ENCODE measurements at regions not wholly inside any gene's neighbourhood (a gene's known extent, or its start where the extent isn't known, plus 50 kb on each side); places are given as distances from the start of the nearest gene placed in this dataset.

DNA sequence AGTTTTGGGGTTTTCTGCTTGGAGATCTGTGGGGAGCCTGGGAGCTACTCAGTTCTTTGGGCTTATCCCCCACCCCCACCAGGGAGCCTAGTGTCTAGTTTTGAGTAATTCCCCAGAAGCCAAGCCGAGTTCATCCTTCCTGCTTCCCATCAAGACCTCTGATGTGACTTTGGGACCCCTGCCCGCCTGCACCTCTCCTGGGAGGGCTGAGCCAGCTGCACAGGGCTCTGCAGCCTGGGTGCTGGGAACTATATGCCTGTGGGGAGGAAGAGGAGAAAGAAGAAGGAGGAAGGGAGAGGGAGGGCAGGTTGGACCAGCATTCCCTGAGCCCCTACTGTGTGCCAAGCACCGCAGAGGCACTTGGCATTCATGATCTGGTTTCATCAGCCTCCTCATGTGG, 178.9 kb downstream of the TMEM132E start:
- H3K4me1 Mint-ChIP-seq, result peaks cover 16% of the 10 kb centered on the region
- no peaks in the 10 kb centered on the region for H3K36me3 Mint-ChIP-seq (ENCODE audit: low read depth)

More for the DNA sequence above, 178.9 kb downstream of the TMEM132E start:
- H3K27me3 Mint-ChIP-seq (ENCODE audit: insufficient read depth, low read depth, poor library complexity), result peaks cover 8% of the 10 kb centered on the region
- Histone ChIP-seq H3K4me1 (ENCODE audit: insufficient read depth) (no peaks in the 10 kb centered on the region; the same call in 1 of the 2 replicates), H3K4me2 (no peak overlapping the region), H3K9me2 (ENCODE audit: insufficient read depth) (no peaks in the 10 kb centered on the region), H4K20me1 (replicated peaks; ENCODE audit: insufficient read depth) (no peaks in the 10 kb centered on the region; the same call in 1 of the 2 replicates), H3K27me3 (ENCODE audit: insufficient read depth) (no peaks in the 10 kb centered on the region), H3K27ac (ENCODE audit: low read depth) (no peak overlapping the region), H3K36me3 (ENCODE audit: insufficient read depth) (no peaks in the 10 kb centered on the region), H3F3A (replicated peaks; ENCODE audit: low read depth) (no peaks in the 10 kb centered on the region), H3K4me3 (no peak overlapping the region), H3K79me2 (replicated peaks; ENCODE audit: insufficient read depth) (no peaks in the 10 kb centered on the region), H2AFZ (no peak overlapping the region)
- H3K27ac Mint-ChIP-seq, result no peak overlapping the region
- ATAC-seq, result no peak
- no peak for DNase-seq (ENCODE audit: low spot score)
- TF ChIP-seq, protein P1, sequence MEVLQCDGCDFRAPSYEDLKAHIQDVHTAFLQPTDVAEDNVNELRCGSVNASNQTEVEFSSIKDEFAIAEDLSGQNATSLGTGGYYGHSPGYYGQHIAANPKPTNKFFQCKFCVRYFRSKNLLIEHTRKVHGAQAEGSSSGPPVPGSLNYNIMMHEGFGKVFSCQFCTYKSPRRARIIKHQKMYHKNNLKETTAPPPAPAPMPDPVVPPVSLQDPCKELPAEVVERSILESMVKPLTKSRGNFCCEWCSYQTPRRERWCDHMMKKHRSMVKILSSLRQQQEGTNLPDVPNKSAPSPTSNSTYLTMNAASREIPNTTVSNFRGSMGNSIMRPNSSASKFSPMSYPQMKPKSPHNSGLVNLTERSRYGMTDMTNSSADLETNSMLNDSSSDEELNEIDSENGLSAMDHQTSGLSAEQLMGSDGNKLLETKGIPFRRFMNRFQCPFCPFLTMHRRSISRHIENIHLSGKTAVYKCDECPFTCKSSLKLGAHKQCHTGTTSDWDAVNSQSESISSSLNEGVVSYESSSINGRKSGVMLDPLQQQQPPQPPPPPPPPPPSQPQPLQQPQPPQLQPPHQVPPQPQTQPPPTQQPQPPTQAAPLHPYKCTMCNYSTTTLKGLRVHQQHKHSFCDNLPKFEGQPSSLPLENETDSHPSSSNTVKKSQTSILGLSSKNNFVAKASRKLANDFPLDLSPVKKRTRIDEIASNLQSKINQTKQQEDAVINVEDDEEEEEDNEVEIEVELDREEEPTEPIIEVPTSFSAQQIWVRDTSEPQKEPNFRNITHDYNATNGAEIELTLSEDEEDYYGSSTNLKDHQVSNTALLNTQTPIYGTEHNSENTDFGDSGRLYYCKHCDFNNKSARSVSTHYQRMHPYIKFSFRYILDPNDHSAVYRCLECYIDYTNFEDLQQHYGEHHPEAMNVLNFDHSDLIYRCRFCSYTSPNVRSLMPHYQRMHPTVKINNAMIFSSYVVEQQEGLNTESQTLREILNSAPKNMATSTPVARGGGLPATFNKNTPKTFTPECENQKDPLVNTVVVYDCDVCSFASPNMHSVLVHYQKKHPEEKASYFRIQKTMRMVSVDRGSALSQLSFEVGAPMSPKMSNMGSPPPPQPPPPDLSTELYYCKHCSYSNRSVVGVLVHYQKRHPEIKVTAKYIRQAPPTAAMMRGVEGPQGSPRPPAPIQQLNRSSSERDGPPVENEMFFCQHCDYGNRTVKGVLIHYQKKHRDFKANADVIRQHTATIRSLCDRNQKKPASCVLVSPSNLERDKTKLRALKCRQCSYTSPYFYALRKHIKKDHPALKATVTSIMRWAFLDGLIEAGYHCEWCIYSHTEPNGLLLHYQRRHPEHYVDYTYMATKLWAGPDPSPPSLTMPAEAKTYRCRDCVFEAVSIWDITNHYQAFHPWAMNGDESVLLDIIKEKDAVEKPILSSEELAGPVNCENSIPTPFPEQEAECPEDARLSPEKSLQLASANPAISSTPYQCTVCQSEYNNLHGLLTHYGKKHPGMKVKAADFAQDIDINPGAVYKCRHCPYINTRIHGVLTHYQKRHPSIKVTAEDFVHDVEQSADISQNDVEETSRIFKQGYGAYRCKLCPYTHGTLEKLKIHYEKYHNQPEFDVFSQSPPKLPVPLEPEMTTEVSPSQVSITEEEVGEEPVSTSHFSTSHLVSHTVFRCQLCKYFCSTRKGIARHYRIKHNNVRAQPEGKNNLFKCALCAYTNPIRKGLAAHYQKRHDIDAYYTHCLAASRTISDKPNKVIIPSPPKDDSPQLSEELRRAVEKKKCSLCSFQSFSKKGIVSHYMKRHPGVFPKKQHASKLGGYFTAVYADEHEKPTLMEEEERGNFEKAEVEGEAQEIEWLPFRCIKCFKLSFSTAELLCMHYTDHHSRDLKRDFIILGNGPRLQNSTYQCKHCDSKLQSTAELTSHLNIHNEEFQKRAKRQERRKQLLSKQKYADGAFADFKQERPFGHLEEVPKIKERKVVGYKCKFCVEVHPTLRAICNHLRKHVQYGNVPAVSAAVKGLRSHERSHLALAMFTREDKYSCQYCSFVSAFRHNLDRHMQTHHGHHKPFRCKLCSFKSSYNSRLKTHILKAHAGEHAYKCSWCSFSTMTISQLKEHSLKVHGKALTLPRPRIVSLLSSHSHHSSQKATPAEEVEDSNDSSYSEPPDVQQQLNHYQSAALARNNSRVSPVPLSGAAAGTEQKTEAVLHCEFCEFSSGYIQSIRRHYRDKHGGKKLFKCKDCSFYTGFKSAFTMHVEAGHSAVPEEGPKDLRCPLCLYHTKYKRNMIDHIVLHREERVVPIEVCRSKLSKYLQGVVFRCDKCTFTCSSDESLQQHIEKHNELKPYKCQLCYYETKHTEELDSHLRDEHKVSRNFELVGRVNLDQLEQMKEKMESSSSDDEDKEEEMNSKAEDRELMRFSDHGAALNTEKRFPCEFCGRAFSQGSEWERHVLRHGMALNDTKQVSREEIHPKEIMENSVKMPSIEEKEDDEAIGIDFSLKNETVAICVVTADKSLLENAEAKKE (CRISPR knock-in tag; IDR thresholded peaks at IDR 0.05), result no peak
- TF ChIP-seq CREB1 (CRISPR knock-in tag; IDR thresholded peaks at IDR 0.05; ENCODE audit: low read depth) (no peak), EZH2 (IDR thresholded peaks at IDR 0.05; ENCODE audit: low read depth, unreplicated experiment) (no peak), STAT1 (IDR thresholded peaks at IDR 0.05; ENCODE audit: unreplicated experiment) (no peak), POLR2AphosphoS5 (IDR thresholded peaks at IDR 0.05; ENCODE audit: low read depth) (no peak), NANOG (IDR thresholded peaks at IDR 0.05; ENCODE audit: borderline replicate concordance) (no peak), EZH2phosphoT487 (IDR thresholded peaks at IDR 0.05; ENCODE audit: unreplicated experiment) (no peak), ZNF331 (CRISPR knock-in tag; IDR thresholded peaks at IDR 0.05; ENCODE audit: low read depth) (no peak), JUNB (IDR thresholded peaks at IDR 0.05; ENCODE audit: unreplicated experiment) (no peak), ZNF114 (CRISPR knock-in tag; IDR thresholded peaks at IDR 0.05) (no peak)
- TF ChIP-seq, protein P2, sequence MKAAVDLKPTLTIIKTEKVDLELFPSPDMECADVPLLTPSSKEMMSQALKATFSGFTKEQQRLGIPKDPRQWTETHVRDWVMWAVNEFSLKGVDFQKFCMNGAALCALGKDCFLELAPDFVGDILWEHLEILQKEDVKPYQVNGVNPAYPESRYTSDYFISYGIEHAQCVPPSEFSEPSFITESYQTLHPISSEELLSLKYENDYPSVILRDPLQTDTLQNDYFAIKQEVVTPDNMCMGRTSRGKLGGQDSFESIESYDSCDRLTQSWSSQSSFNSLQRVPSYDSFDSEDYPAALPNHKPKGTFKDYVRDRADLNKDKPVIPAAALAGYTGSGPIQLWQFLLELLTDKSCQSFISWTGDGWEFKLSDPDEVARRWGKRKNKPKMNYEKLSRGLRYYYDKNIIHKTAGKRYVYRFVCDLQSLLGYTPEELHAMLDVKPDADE (IDR thresholded peaks at IDR 0.05), result no peak
- TF ChIP-seq, protein P3, sequence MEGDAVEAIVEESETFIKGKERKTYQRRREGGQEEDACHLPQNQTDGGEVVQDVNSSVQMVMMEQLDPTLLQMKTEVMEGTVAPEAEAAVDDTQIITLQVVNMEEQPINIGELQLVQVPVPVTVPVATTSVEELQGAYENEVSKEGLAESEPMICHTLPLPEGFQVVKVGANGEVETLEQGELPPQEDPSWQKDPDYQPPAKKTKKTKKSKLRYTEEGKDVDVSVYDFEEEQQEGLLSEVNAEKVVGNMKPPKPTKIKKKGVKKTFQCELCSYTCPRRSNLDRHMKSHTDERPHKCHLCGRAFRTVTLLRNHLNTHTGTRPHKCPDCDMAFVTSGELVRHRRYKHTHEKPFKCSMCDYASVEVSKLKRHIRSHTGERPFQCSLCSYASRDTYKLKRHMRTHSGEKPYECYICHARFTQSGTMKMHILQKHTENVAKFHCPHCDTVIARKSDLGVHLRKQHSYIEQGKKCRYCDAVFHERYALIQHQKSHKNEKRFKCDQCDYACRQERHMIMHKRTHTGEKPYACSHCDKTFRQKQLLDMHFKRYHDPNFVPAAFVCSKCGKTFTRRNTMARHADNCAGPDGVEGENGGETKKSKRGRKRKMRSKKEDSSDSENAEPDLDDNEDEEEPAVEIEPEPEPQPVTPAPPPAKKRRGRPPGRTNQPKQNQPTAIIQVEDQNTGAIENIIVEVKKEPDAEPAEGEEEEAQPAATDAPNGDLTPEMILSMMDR (conservative IDR thresholded peaks at IDR 0.05; ENCODE audit: low read depth in 2 of 2), result no peak
- TF ChIP-seq, protein P4, sequence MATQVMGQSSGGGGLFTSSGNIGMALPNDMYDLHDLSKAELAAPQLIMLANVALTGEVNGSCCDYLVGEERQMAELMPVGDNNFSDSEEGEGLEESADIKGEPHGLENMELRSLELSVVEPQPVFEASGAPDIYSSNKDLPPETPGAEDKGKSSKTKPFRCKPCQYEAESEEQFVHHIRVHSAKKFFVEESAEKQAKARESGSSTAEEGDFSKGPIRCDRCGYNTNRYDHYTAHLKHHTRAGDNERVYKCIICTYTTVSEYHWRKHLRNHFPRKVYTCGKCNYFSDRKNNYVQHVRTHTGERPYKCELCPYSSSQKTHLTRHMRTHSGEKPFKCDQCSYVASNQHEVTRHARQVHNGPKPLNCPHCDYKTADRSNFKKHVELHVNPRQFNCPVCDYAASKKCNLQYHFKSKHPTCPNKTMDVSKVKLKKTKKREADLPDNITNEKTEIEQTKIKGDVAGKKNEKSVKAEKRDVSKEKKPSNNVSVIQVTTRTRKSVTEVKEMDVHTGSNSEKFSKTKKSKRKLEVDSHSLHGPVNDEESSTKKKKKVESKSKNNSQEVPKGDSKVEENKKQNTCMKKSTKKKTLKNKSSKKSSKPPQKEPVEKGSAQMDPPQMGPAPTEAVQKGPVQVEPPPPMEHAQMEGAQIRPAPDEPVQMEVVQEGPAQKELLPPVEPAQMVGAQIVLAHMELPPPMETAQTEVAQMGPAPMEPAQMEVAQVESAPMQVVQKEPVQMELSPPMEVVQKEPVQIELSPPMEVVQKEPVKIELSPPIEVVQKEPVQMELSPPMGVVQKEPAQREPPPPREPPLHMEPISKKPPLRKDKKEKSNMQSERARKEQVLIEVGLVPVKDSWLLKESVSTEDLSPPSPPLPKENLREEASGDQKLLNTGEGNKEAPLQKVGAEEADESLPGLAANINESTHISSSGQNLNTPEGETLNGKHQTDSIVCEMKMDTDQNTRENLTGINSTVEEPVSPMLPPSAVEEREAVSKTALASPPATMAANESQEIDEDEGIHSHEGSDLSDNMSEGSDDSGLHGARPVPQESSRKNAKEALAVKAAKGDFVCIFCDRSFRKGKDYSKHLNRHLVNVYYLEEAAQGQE (IDR thresholded peaks at IDR 0.05; ENCODE audit: unreplicated experiment), result no peak
- no peaks in the 10 kb centered on the region for H3K9me3 Mint-ChIP-seq
- H3K4me3 Mint-ChIP-seq, result no peak overlapping the region
